ENCODE measurements at regions not wholly inside any gene's neighbourhood (a gene's known extent, or its start where the extent isn't known, plus 50 kb on each side); places are given as distances from the start of the nearest gene placed in this dataset.

DNA sequence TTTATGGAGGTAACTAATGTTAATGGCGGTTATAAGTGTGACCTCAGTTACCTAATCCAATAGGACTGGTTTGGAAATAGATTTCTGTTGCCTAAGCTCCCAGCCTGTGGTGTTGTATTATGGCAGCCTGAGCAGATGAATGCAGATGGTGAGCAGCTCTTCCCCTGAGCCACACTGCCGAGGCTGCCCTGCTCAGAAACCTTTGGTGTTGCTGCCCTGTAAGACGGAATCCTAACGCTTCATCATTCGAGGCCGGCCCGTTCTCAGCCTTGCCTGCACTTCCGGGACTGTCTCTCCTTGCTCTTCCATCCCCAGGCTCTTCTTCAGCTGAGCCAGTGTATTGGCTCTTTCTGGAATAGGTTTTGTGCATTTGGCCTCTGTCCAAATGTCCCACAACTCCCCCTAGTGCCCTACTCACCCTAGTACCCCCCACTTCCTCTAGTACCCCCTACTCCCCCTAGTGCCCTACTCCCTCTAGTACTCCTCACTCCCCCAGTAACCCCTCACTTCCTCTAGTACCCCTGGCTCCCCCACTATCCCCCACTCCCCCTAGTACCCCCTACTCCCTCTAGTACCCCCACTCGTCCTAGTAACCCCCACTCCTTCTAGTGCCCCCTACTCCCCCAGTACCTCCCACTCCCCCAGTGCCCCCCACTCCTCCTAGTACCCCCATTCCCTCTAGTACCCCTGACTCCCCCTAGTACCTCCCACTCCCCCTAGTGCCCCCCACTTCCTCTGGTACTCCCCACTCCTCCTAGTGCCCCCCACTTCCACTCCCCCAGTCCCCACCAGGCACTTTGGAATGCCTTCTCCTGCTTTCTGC lies 106.0 kb upstream of the TAF1B start:
- TF ChIP-seq CTCF (IDR thresholded peaks at IDR 0.05), result no peak
- no peak for TF ChIP-seq POLR2A (IDR thresholded peaks at IDR 0.05)

Data from right lobe of liver (tissue), 4 donors.